NCI-H1417 treated with DMSO at 0.1 percent for 48 hours (cell line): ENCODE measurements at regions not wholly inside any gene's neighbourhood (a gene's known extent, or its start where the extent isn't known, plus 50 kb on each side); places are given as distances from the start of the nearest gene placed in this dataset.

Experiments used
- DNase-seq: peaks from one replicate; lab custom pipeline; 2025; lab: John Stamatoyannopoulos, UW

GRCh38 chr3:71849681-71850080 is 64.7 kb upstream of the PROK2 start:
- no peak for DNase-seq

DNA sequence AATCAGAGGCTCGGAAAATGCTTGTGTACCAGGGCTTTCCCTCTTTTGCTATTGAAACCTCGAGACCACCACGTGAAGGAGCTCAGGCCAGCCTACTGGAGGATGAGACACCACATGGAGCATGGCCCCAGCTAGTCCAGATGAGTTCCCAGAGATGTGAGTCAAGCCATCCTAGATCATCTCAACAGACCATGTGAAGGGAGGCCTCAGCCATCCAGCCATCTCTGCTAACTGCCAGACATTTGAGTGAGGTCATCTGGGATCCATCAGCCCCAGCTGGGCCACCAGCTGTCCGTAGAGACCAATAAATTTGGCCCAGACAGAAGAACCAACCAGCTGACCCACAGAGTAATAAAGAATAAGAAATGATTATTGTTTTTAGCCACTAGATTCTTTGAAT is 62.8 kb upstream of the PROK2 start:
- DNase-seq = no peak

DNA sequence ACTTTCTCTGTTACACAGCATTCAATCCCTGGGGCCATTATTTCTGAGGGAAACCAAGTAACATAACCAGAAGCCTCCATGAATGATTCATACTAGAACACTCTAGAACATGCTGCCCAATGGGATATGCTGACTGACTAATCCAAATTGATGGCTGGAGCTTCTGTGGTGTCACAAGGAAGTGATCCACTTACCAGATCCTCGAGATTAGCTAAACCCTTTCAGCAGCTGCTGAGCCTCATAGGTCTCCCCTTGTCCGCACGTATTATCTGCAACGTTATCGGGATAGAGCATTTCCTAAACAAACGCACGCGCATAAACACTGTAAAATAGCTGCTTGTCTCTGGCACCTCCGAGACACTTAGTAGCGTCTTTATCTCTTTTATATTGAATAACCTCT is 61.2 kb upstream of the PROK2 start:
- no peak for DNase-seq

- no peak for DNase-seq
Observed at GRCh38 chr3:71843071-71843470, 58.1 kb upstream of the PROK2 start.

DNA sequence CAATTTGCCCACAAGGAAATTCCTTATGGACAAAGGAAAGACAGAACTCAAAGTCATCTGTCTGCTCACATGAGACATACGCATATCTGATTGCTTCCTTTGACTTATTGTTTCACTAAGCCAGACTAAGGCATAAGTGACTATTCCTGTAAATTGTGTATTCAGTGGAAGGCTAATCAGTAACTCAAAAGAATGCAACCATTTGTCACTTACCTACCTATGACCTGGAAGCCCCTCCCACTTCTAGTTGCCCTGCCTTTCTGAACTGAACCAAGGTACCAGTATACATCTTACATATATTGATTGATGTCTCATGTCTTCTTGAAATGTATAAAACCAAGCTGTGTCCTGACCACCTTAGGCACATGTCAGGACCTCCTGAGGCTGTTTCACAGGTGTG is 53.5 kb upstream of the PROK2 start:
- no peak for DNase-seq
